H9 (cell line): ENCODE measurements at regions not wholly inside any gene's neighbourhood (a gene's known extent, or its start where the extent isn't known, plus 50 kb on each side); places are given as distances from the start of the nearest gene placed in this dataset.

Source experiments
- DNase-seq: peaks from one replicate; pipeline ENCODE4 v3.0.0-alpha.2; 2017
- H2AFZ ChIP-seq: one replicate; pipeline ENCODE4 v1.6.1; 2013; ENCODE audit warnings: mild to moderate bottlenecking, low read length, control low read depth, moderate library complexity
- H2AK5ac ChIP-seq: 2 replicates; pipeline ENCODE4 v1.6.1; 2013; ENCODE audit warnings: low read length, control low read depth, mixed read lengths; ENCODE audit not compliant: insufficient read length
- H2BK120ac ChIP-seq: one replicate; pipeline ENCODE4 v1.6.1; 2013; ENCODE audit warnings: low read depth, mild to moderate bottlenecking, low read length, control low read depth, inconsistent platforms; ENCODE audit not compliant: poor library complexity, severe bottlenecking
- H2BK12ac ChIP-seq: 2 replicates; pipeline ENCODE4 v1.6.1; 2013; ENCODE audit warnings: low read length, control low read depth, mixed read lengths, low read depth; ENCODE audit not compliant: insufficient read length
- H2BK15ac ChIP-seq: 2 replicates; pipeline ENCODE4 v1.6.1; 2013; ENCODE audit warnings: low read depth, low read length, control low read depth
- H2BK20ac ChIP-seq: one replicate; pipeline ENCODE4 v1.6.1; 2013; ENCODE audit warnings: low read depth, mild to moderate bottlenecking, low read length, control low read depth, inconsistent platforms; ENCODE audit not compliant: poor library complexity, severe bottlenecking
- H2BK5ac ChIP-seq: 2 replicates; pipeline ENCODE4 v1.6.1; 2013; ENCODE audit warnings: low read length, control low read depth, mixed read lengths; ENCODE audit not compliant: insufficient read length
- H3K14ac ChIP-seq: 2 replicates; pipeline ENCODE4 v1.6.1; 2013; ENCODE audit warnings: low read length, control low read depth; ENCODE audit not compliant: insufficient read depth
- H3K18ac ChIP-seq: 2 replicates; pipeline ENCODE4 v1.6.1; 2013; ENCODE audit warnings: low read depth, mild to moderate bottlenecking, mixed read lengths, low read length, control low read depth; ENCODE audit not compliant: insufficient read length
- H3K23ac ChIP-seq: 2 replicates; pipeline ENCODE4 v1.6.1; 2013; ENCODE audit warnings: low read length, control low read depth, mixed read lengths, low read depth; ENCODE audit not compliant: insufficient read length
- H3K23me2 ChIP-seq: 2 replicates; pipeline ENCODE4 v1.6.1; 2013; ENCODE audit warnings: low read depth, mild to moderate bottlenecking, mixed read lengths, low read length, control low read depth; ENCODE audit not compliant: insufficient read length, poor library complexity, severe bottlenecking
- H3K27ac ChIP-seq: 2 replicates; pipeline ENCODE4 v1.5.1; 2013; ENCODE audit warnings: low read length, control low read depth, mixed read lengths, low read depth; ENCODE audit not compliant: insufficient read length
- H3K27me3 ChIP-seq: 2 replicates; pipeline ENCODE4 v1.6.1; 2013; ENCODE audit warnings: low read length, control low read depth, inconsistent platforms; ENCODE audit not compliant: insufficient read depth
- H3K4ac ChIP-seq: 2 replicates; pipeline ENCODE4 v1.6.1; 2013; ENCODE audit warnings: low read depth, mild to moderate bottlenecking, control low read depth, inconsistent platforms, low read length, moderate library complexity
- H3K4me1 ChIP-seq: 2 replicates; pipeline ENCODE4 v1.6.1; 2013; ENCODE audit warnings: low read length, control low read depth, inconsistent platforms; ENCODE audit not compliant: insufficient read depth
- H3K4me2 ChIP-seq: 2 replicates; pipeline ENCODE4 v1.6.1; 2013; ENCODE audit warnings: low read length, control low read depth, mixed read lengths; ENCODE audit not compliant: insufficient read length, insufficient read depth
- H3K56ac ChIP-seq: 2 replicates; pipeline ENCODE4 v1.6.1; 2013; ENCODE audit warnings: low read depth, mild to moderate bottlenecking, mixed read lengths, low read length, control low read depth; ENCODE audit not compliant: insufficient read length
- H3K79me1 ChIP-seq: 2 replicates; pipeline ENCODE4 v1.6.1; 2013; ENCODE audit warnings: low read depth, mild to moderate bottlenecking, moderate library complexity, low read length, control low read depth, inconsistent platforms; ENCODE audit not compliant: insufficient read depth, poor library complexity, severe bottlenecking
- H3K79me2 ChIP-seq: 2 replicates; pipeline ENCODE4 v1.6.1; 2013; ENCODE audit warnings: low read length, control low read depth, inconsistent platforms; ENCODE audit not compliant: insufficient read depth
- H3K9ac ChIP-seq: 2 replicates; pipeline ENCODE4 v1.6.1; 2013; ENCODE audit warnings: low read length, control low read depth, mixed read lengths; ENCODE audit not compliant: insufficient read length; ENCODE audit errors: extremely low read depth
- H3K9me3 ChIP-seq: one replicate; pipeline ENCODE4 v1.6.1; 2013; ENCODE audit warnings: low read depth, low read length, inconsistent platforms; ENCODE audit not compliant: control insufficient read depth
- H3T11ph ChIP-seq: one replicate; pipeline ENCODE4 v1.6.1; 2013; ENCODE audit warnings: mild to moderate bottlenecking, low read length, control low read depth, inconsistent platforms
- H4K20me1 ChIP-seq: one replicate; pipeline ENCODE4 v1.6.1; 2013; ENCODE audit not compliant: control insufficient read depth, insufficient read length, insufficient read depth
- H4K5ac ChIP-seq: 2 replicates; pipeline ENCODE4 v1.6.1; 2013; ENCODE audit warnings: low read depth, mild to moderate bottlenecking, mixed read lengths, low read length, control low read depth; ENCODE audit not compliant: insufficient read length
- H4K8ac ChIP-seq: replicated peaks from 2 replicates; pipeline ENCODE4 v1.6.1; 2013; ENCODE audit warnings: low read length, control low read depth, mixed read lengths, low read depth; ENCODE audit not compliant: insufficient read length
- H4K91ac ChIP-seq: 2 replicates; pipeline ENCODE4 v1.6.1; 2013; ENCODE audit warnings: low read depth, mild to moderate bottlenecking, moderate library complexity, mixed read lengths, low read length, control low read depth; ENCODE audit not compliant: insufficient read length
- H3K27ac Mint-ChIP-seq, 3 experiments: 2 replicates in 2 of 3; 3 replicates in 1 of 3; pipeline ENCODE4 v1.8.0; 2020 to 2021; ENCODE audit warnings: mixed read lengths in 3 of 3, mild to moderate bottlenecking in 1 of 3, moderate library complexity in 1 of 3
- H3K27me3 Mint-ChIP-seq: 2 replicates; pipeline ENCODE4 v1.8.0; 2021; ENCODE audit warnings: low read depth, mild to moderate bottlenecking, moderate library complexity, mixed read lengths
- H3K36me3 Mint-ChIP-seq, 3 experiments: 2 replicates in 2 of 3; 3 replicates in 1 of 3; pipeline ENCODE4 v1.8.0; 2020 to 2021; ENCODE audit warnings: low read depth in 3 of 3, mixed read lengths in 3 of 3; ENCODE audit not compliant: insufficient read depth in 1 of 3
- H3K4me1 Mint-ChIP-seq, 2 experiments: 2 replicates each; pipeline ENCODE4 v1.8.0; 2020; ENCODE audit warnings: mixed read lengths in 2 of 2
- H3K4me3 Mint-ChIP-seq, 2 experiments: 2 replicates in 1 of 2; 3 replicates in 1 of 2; pipeline ENCODE4 v1.8.0; 2020 to 2021; ENCODE audit warnings: mild to moderate bottlenecking in 2 of 2, mixed read lengths in 2 of 2, moderate library complexity in 1 of 2
- H3K9me3 Mint-ChIP-seq, 2 experiments: 2 replicates in 1 of 2; 3 replicates in 1 of 2; pipeline ENCODE4 v1.8.0; 2020; ENCODE audit warnings: mild to moderate bottlenecking in 2 of 2, mixed read lengths in 2 of 2, moderate library complexity in 1 of 2
- WGBS: extraction: QIAGEN DNeasy Blood & Tissue Kit; methylation state at CpG from one replicate; pipeline ENCODE4 v1.1.7; 2013; ENCODE audit warnings: missing lambda C conversion rate, low lambda C conversion rate, mixed read lengths; ENCODE audit not compliant: insufficient read length; ENCODE audit errors: extremely low coverage; 5-methylcytosine and 5-hydroxymethylcytosine counted together
- TF ChIP-seq, protein P1 (sequence below): fragments of 200-600 bp; sonication (generic); conservative IDR thresholded peaks from 3 replicates; pipeline ENCODE4 v1.8.0; 2021; ENCODE audit warnings: antibody characterized with exemption, mild to moderate bottlenecking

DNA sequence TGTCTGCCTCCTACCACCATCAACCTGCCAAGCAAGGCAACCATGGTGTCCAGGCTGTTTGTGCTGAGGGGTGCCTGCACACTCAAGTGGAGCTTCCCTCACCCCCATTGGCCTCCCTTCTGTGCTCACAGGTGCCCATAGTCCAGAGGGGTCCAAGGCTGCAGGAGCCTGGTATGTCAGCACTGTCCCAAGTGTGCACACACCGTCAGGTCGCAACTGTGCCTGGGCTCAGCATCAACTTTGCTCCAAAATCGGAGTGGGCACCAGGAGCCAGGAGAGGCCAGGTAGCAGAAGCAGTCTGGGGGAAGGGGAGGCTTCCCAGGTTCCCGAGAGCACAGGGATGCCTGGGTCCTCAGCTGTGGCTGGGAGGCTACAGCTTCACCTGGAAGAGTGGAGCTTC is 1528.2 kb upstream of the SLC39A10 start:
- Histone ChIP-seq H2AK5ac (no peak overlapping the region), H3K27me3 (no peaks in the 10 kb centered on the region), H3T11ph (no peak overlapping the region), H2BK15ac (no peak overlapping the region), H3K23ac (no peak overlapping the region), H3K4ac (no peak overlapping the region), H3K56ac (no peak overlapping the region), H3K4me2 (no peak overlapping the region), H2BK20ac (no peak overlapping the region), H3K79me2 (no peaks in the 10 kb centered on the region), H4K20me1 (no peaks in the 10 kb centered on the region), H3K27ac (no peak overlapping the region), H3K9ac (no peak overlapping the region), H4K5ac (no peak overlapping the region), H4K91ac (no peak overlapping the region), H4K8ac (no peak overlapping the region), H2BK120ac (no peak overlapping the region), H3K9me3 (peaks cover 6% of the 10 kb centered on the region), H3K4me1 (no peaks in the 10 kb centered on the region), H3K18ac (no peak overlapping the region), H2BK5ac (no peak overlapping the region), H3K79me1 (no peaks in the 10 kb centered on the region), H2AFZ (no peak overlapping the region), H3K14ac (no peak overlapping the region; the same call in 1 of the 2 replicates), H2BK12ac (no peak overlapping the region), H3K23me2 (no peaks in the 10 kb centered on the region)
- WGBS: no CpG with 5 or more reads among the region's 4 CpGs
- TF ChIP-seq, protein P1, sequence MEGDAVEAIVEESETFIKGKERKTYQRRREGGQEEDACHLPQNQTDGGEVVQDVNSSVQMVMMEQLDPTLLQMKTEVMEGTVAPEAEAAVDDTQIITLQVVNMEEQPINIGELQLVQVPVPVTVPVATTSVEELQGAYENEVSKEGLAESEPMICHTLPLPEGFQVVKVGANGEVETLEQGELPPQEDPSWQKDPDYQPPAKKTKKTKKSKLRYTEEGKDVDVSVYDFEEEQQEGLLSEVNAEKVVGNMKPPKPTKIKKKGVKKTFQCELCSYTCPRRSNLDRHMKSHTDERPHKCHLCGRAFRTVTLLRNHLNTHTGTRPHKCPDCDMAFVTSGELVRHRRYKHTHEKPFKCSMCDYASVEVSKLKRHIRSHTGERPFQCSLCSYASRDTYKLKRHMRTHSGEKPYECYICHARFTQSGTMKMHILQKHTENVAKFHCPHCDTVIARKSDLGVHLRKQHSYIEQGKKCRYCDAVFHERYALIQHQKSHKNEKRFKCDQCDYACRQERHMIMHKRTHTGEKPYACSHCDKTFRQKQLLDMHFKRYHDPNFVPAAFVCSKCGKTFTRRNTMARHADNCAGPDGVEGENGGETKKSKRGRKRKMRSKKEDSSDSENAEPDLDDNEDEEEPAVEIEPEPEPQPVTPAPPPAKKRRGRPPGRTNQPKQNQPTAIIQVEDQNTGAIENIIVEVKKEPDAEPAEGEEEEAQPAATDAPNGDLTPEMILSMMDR: no peak
- Mint-ChIP-seq H3K27ac (no peak overlapping the region), H3K4me3 (no peak overlapping the region), H3K36me3 (peaks cover 0 to 7% (median 3%) of the 10 kb centered on the region in 3 experiments; a peak in 3 of 7 replicates), H3K9me3 (peaks cover 0 to 12% of the 10 kb centered on the region in 2 experiments; a peak in 3 of 5 replicates), H3K27me3 (no peaks in the 10 kb centered on the region), H3K4me1 (no peaks in the 10 kb centered on the region)
- no peak for DNase-seq
